Testis (tissue), 2 donors: ENCODE measurements at regions not wholly inside any gene's neighbourhood (a gene's known extent, or its start where the extent isn't known, plus 50 kb on each side); places are given as distances from the start of the nearest gene placed in this dataset.
"Not testable (repeated sequence)": the region's sequence is repeated elsewhere in the genome, so short reads cannot be mapped to it uniquely, and the experiment has no call there.

ENCODE experiments used
- DNase-seq: peaks from one replicate; pipeline ENCODE4 v3.0.0-alpha.2; 2019
- H3K27ac ChIP-seq, 2 donors: fragments of 200-600 bp; sonication (generic); one replicate each; pipeline ENCODE4 v1.5.1; 2019
- H3K27me3 ChIP-seq: fragments of 200-600 bp; sonication (generic); one replicate; pipeline ENCODE4 v1.5.1; 2019
- H3K36me3 ChIP-seq: fragments of 200-600 bp; sonication (generic); one replicate; pipeline ENCODE4 v1.5.1; 2017; ENCODE audit warnings: low read depth; ENCODE audit errors: missing control alignments
- H3K4me1 ChIP-seq: fragments of 200-600 bp; sonication (generic); one replicate; pipeline ENCODE4 v1.5.1; 2019
- H3K4me3 ChIP-seq, 2 donors: fragments of 200-600 bp; sonication (generic); one replicate each; pipeline ENCODE4 v1.5.1; 2017 to 2019
- H3K9me3 ChIP-seq: fragments of 200-600 bp; sonication (generic); one replicate; pipeline ENCODE4 v1.5.1; 2017
- CTCF ChIP-seq, 3 experiments: fragments of 450-650 bp in 2 of 3; fragments of 200-600 bp in 1 of 3; sonication (generic) in 1 of 3; IDR thresholded peaks; one replicate each; pipeline ENCODE4 v1.5.1; 2016 to 2019; ENCODE audit warnings: antibody characterized with exemption in 3 of 3, mild to moderate bottlenecking in 2 of 3, moderate library complexity in 1 of 3
- POLR2A ChIP-seq: fragments of 450-650 bp; IDR thresholded peaks from one replicate; pipeline ENCODE4 v1.6.1; 2017; ENCODE audit warnings: antibody characterized with exemption, mild to moderate bottlenecking, moderate library complexity
- WGBS, 2 donors: methylation state at CpG; one replicate each; pipeline ENCODE4 v1.1.5; 2018; 5-methylcytosine and 5-hydroxymethylcytosine counted together
- intact Hi-C: fragments of 100-400 bp; cut with DNase I; formaldehyde crosslinking; loops from one replicate; pipeline ENCODE4 v1.15.1; 2023; ENCODE audit warnings: low total_unique reads

GRCh38 chr10:9342885-9343570 is 1288.5 kb downstream of the GATA3 start:
- TF ChIP-seq CTCF (IDR thresholded peaks at IDR 0.05), result peak in 2 of 3 experiments; percentile 53 to 54
- TF ChIP-seq POLR2A, result no peak
- Histone ChIP-seq H3K27me3 (no peaks in the 10 kb centered on the region), H3K4me3 (no peak overlapping the region), H3K4me1 (no peaks in the 10 kb centered on the region), H3K36me3 (no peaks in the 10 kb centered on the region), H3K9me3 (no peaks in the 10 kb centered on the region), H3K27ac (no peak overlapping the region)
- intact Hi-C loops, result no loop called here
- 49 to 50% methylated on average over 5 of the region's 5 CpGs for WGBS, 2 donors
- DNase-seq, result peak; percentile 20

GRCh38 chr10:9347933-9348332 is 1293.4 kb downstream of the GATA3 start:
- H3K4me1 ChIP-seq, intact Hi-C loops, DNase-seq, H3K4me3 ChIP-seq, H3K27me3 ChIP-seq, H3K9me3 ChIP-seq, H3K36me3 ChIP-seq, H3K27ac ChIP-seq: not testable (repeated sequence)
- 91 to 95% methylated on average over 3 of the region's 3 CpGs for WGBS, 2 donors

- no peak overlapping the region for H3K27ac ChIP-seq
- no peak for DNase-seq
- H3K4me1 ChIP-seq, result no peaks in the 10 kb centered on the region
- H3K27me3 ChIP-seq, result no peaks in the 10 kb centered on the region
- 61 to 65% methylated on average over 4 of the region's 4 CpGs for WGBS, 2 donors
- no peak overlapping the region for H3K4me3 ChIP-seq
- H3K36me3 ChIP-seq, result no peaks in the 10 kb centered on the region
- no peaks in the 10 kb centered on the region for H3K9me3 ChIP-seq
- TF ChIP-seq CTCF (IDR thresholded peaks at IDR 0.05) (no peak), POLR2A (no peak)
- intact Hi-C loops, result no loop called here
Observed at GRCh38 chr10:9357471-9357870, 1303.0 kb downstream of the GATA3 start.

GRCh38 chr10:9362721-9363120 is 1308.2 kb downstream of the GATA3 start:
- H3K4me1 ChIP-seq, result no peaks in the 10 kb centered on the region
- no peaks in the 10 kb centered on the region for H3K36me3 ChIP-seq
- intact Hi-C loops, result no loop called here
- no peak overlapping the region for H3K27ac ChIP-seq
- H3K9me3 ChIP-seq, result no peaks in the 10 kb centered on the region
- TF ChIP-seq CTCF (IDR thresholded peaks at IDR 0.05), result no peak
- TF ChIP-seq POLR2A, result no peak
- DNase-seq, result no peak
- no peak overlapping the region for H3K4me3 ChIP-seq
- 67 to 68% methylated on average over 5 of the region's 5 CpGs for WGBS, 2 donors
- H3K27me3 ChIP-seq, result no peaks in the 10 kb centered on the region

GRCh38 chr10:9379183-9379582 is 1324.7 kb downstream of the GATA3 start:
- no peaks in the 10 kb centered on the region for H3K9me3 ChIP-seq
- DNase-seq, result no peak
- no peaks in the 10 kb centered on the region for H3K27me3 ChIP-seq
- no peak overlapping the region for H3K27ac ChIP-seq
- 84 to 86% methylated on average over 15 of the region's 15 CpGs for WGBS, 2 donors
- no peaks in the 10 kb centered on the region for H3K4me1 ChIP-seq
- TF ChIP-seq CTCF (IDR thresholded peaks at IDR 0.05), result no peak
- no peak for TF ChIP-seq POLR2A
- no peak overlapping the region for H3K4me3 ChIP-seq
- intact Hi-C loops, result no loop called here
- no peaks in the 10 kb centered on the region for H3K36me3 ChIP-seq
